GM10266 (cell line): ENCODE measurements at regions not wholly inside any gene's neighbourhood (a gene's known extent, or its start where the extent isn't known, plus 50 kb on each side); places are given as distances from the start of the nearest gene placed in this dataset.

Experiments
- DNase-seq: peaks from one replicate; pipeline ENCODE4 v3.0.0; 2012; ENCODE audit errors: extremely low spot score
- TF ChIP-seq, protein P1 (sequence below): IDR thresholded peaks from 2 replicates; pipeline ENCODE4 v1.5.1; 2012; ENCODE audit warnings: mild to moderate bottlenecking, low read depth; ENCODE audit not compliant: control insufficient read depth, insufficient read depth; ENCODE audit errors: missing control alignments

DNA sequence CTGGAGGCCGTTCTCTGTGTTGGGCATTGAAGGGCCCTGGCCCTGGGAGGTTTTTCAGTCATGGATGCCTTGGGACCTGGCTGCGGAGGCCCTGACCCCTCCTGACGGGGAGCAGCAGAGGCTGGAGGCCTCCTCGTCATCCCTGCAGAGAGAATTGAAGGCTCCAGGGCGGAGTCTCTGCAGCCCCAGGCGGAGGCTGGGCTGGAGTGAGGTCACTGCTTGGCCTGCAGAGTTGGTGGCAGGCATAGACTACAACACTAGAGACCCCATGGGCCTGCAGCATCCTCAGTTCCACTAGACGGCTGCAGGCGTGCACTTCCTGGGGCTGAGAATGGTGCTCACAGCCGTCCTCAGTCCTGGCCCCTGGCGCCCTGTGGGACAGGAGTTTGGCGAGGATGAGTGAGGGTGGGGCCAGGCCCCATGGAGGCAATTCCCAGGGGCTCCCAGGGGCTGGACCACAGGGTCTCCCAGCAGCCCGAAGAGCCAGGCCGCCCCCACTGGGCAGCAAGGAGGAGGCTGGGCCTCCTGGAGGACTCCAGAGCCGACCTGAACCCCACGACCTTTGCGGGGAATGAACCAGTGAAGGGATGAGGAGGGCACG lies 1194.9 kb downstream of the BRD1 start:
- TF ChIP-seq, protein P1, sequence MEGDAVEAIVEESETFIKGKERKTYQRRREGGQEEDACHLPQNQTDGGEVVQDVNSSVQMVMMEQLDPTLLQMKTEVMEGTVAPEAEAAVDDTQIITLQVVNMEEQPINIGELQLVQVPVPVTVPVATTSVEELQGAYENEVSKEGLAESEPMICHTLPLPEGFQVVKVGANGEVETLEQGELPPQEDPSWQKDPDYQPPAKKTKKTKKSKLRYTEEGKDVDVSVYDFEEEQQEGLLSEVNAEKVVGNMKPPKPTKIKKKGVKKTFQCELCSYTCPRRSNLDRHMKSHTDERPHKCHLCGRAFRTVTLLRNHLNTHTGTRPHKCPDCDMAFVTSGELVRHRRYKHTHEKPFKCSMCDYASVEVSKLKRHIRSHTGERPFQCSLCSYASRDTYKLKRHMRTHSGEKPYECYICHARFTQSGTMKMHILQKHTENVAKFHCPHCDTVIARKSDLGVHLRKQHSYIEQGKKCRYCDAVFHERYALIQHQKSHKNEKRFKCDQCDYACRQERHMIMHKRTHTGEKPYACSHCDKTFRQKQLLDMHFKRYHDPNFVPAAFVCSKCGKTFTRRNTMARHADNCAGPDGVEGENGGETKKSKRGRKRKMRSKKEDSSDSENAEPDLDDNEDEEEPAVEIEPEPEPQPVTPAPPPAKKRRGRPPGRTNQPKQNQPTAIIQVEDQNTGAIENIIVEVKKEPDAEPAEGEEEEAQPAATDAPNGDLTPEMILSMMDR: no peak
- DNase-seq: no peak

DNA sequence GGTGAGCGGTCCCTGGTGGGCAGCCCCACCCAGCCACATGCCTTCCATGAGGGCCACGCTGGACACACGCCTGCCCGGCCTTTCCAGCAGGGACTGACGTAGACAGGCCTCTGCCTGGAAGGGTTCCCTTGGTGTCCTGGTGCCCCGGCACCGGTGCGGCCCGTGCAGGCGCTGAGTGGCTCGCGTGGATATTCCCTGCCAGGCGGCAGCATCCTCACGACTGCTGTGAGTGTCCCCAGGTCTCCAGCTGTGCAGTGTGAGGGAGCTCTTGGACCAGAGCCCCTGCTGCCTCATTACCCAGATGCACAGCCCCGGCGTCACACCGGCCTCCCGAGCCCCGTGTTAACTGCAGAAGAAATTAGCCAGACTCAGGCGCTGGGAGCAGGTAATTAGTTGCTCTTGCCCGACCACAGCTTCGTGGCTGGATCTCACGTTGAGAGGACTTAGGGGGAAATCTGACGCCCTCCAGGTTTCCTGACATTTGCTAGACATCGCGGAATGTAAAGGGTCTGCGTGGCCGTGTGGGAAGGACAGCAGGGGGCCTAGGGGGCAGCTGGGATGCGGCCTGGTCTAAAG lies 1196.3 kb downstream of the BRD1 start:
- DNase-seq: no peak
- TF ChIP-seq, protein P1: no peak

DNA sequence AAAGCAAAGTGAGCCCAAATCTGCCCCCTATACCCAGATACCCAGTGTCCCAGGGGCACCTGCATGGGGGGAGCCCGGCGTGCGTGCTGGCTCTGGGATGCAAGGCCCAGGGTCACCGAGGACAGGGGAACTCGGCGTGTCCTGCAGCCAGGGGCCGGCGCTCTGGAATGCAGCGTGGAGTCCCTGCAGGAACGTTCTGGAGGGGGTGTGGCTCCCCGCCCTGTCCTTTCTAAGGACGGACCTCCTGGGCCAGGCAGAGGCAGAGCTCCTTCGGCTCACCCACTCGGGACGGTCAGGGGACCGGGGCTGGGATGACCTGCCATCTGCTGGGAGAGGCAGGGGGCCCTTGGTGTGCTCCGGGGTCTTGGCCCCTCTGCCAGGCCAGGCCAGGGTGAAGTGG lies 1196.8 kb downstream of the BRD1 start:
- no peak for DNase-seq
- TF ChIP-seq, protein P1: no peak

DNA sequence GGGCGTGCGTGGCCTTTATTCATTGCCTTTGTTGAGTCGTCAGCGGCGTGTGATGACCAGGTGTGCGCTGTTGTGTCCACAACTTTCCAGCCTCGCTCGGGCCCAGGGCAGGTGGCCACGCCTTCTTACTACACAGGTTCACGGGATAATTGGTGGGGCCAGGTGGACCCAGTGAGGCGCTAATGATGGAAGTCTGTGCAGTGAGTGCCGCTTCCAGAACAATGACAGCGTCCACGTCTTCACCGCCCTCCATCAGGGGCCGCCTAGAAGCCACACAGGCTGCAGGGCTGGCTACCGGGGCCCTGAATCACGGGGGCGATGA lies 1197.3 kb downstream of the BRD1 start:
- DNase-seq: no peak
- TF ChIP-seq, protein P1: no peak

DNA sequence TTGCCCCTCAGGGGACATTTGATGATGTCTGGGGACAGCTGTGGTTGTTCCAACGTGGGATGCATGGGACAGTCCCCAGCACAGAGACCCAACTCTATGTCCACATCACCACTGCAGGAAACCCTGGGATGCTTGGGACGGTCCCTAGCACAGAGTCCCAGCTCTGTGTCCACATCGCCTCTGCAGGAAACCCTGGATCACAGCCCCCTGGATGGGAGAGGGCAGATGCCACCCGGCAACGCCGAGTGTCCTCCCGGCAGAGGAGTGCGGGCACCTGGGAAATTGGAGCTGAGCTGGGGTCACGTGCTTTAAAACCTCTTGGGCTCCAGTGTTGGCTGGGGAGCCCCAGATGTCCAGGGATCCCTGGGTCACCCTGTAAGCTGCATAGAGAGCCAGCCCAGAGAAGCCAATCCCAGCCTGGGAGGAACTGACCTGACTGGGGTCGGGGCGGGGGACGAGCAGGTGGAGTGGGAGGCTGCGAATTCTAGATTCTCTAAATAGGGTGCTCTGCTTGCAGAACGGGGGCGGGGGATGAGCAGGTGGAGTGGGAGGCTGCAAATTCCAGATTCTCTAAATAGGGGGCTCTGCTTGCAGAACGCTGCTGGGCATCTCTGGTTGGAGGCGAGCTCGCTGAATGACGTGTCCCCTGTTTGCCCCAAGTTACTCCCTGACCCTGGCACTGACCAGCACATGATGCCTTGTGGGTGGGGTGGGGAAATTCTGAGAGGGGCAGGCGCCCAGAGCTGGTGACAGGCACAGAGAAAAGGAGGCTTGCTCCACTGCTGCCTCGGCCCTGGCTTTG lies 1197.8 kb downstream of the BRD1 start:
- no peak for DNase-seq

DNA sequence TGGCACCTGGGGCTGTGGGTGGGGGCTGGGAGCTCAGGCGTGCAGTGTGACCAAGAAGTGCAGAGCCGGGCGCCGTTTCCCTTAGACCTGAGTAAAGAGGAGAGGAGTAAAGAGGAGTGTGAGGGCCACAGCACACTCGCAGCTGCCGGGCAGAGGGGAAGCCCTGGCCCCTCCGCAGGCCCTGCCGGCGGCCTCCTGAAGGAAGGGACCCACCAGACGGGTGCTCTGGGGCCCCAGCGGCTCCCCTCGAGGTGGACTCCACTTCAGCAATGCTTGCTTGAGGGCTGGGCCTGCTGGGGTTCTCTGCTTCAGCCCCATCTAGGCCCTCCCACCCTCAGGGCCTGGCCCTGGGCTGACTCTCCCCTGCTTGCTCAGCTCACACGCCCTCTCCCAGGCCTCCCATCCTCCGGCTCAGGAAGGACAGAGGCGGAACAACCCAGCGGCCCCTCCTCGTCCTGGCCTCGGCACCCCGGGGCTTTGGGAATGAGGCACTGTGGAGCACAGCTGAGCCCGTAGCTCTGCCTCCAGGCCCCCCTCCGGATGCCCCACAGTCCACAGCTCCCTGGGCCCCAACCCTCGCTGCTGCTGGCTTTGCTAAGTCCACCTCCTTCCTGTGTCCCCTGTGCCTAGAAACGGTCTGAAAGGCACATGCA lies 1198.7 kb downstream of the BRD1 start:
- TF ChIP-seq, protein P1: no peak
- no peak for DNase-seq

More for the DNA sequence above, 1197.8 kb downstream of the BRD1 start:
- TF ChIP-seq, protein P1: no peak

DNA sequence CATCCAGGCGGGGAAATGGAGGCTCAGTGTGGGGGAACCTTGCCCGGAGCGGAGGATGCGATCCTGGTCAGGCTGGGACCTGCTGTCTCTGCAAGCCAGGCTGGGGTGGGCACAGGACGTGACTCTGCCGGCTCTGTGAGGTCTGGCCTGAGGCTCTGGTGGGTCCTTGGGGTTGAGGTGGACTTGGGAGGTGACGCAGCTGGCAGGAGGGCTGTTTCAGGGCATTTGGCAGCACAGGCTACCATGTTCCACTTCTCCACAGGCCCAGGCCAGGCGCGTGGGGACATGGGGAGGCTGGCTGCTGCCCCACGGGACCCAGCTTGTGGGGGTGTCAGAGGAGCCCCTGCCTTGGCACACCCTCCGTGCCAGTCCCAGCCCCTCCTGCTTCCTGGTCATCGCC lies 1199.7 kb downstream of the BRD1 start:
- TF ChIP-seq, protein P1: no peak

More for the DNA sequence above, 1199.7 kb downstream of the BRD1 start:
- DNase-seq: no peak
